ENCODE measurements at regions not wholly inside any gene's neighbourhood (a gene's known extent, or its start where the extent isn't known, plus 50 kb on each side); places are given as distances from the start of the nearest gene placed in this dataset.

DNA sequence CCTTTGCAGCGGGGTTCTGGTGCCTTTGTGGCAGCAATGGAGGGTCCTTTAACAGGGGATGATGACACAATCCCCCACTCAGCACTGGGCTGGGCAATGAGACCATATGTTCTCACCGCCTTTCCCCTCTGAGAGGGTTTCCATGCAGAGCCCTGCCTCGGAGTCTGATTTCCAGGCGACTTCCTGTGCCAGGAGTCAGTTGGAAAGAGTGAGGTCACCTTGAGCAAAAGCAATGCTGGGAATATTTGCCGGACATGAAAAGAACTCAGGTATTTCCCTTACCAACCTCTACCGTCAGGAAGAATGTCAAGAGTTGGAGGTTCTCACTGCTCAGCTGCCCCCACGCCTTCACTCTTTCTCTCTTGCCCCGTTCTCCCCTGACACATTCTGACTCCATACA is 284.2 kb upstream of the IRX1 start:
- no peak for TF ChIP-seq EZH2 (IDR thresholded peaks at IDR 0.05; ENCODE audit: low read depth)
- TF ChIP-seq, protein P1, sequence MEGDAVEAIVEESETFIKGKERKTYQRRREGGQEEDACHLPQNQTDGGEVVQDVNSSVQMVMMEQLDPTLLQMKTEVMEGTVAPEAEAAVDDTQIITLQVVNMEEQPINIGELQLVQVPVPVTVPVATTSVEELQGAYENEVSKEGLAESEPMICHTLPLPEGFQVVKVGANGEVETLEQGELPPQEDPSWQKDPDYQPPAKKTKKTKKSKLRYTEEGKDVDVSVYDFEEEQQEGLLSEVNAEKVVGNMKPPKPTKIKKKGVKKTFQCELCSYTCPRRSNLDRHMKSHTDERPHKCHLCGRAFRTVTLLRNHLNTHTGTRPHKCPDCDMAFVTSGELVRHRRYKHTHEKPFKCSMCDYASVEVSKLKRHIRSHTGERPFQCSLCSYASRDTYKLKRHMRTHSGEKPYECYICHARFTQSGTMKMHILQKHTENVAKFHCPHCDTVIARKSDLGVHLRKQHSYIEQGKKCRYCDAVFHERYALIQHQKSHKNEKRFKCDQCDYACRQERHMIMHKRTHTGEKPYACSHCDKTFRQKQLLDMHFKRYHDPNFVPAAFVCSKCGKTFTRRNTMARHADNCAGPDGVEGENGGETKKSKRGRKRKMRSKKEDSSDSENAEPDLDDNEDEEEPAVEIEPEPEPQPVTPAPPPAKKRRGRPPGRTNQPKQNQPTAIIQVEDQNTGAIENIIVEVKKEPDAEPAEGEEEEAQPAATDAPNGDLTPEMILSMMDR (conservative IDR thresholded peaks at IDR 0.05) = no peak
